K562 (cell line): ENCODE measurements at regions not wholly inside any gene's neighbourhood (a gene's known extent, or its start where the extent isn't known, plus 50 kb on each side); places are given as distances from the start of the nearest gene placed in this dataset.
A peak's percentile ranks its signal among the peaks of the same experiment; 100 is the strongest.

Source experiments
- E4F1 ChIP-seq: fragments of 250-450 bp; sonication (Bioruptor Pico); IDR thresholded peaks from 2 replicates; pipeline ENCODE4 v1.5.0; 2021; ENCODE audit warnings: mild to moderate bottlenecking, borderline replicate concordance
- FOSL1 ChIP-seq: fragments of 200-800 bp; sonication (Bioruptor generic); conservative IDR thresholded peaks from 2 replicates; pipeline ENCODE4 v1.6.1; 2016; ENCODE audit warnings: missing genetic modification characterization, missing compliant biosample characterization
- HCFC1 ChIP-seq: IDR thresholded peaks from 2 replicates; pipeline ENCODE4 v1.6.1; 2012; ENCODE audit warnings: low read depth, low read length, improper control_type of control experiment
- RBFOX2 ChIP-seq: fragments of 200-400 bp; formaldehyde crosslinking; IDR thresholded peaks from 2 replicates; pipeline ENCODE4 v1.6.1; 2017; ENCODE audit warnings: low read depth, mild to moderate bottlenecking, low read length, moderate library complexity
- THRB ChIP-seq: fragments of 450-650 bp; formaldehyde crosslinking; conservative IDR thresholded peaks from 2 replicates; pipeline ENCODE4 v1.4.0; 2022; ENCODE audit warnings: mild to moderate bottlenecking, missing genetic modification characterization
- ZNF316 ChIP-seq: fragments of 450-650 bp; IDR thresholded peaks from 2 replicates; pipeline ENCODE4 v1.6.1; 2016
- ZNF398 ChIP-seq: fragments of 250-450 bp; sonication (Bioruptor Pico); IDR thresholded peaks from 2 replicates; pipeline ENCODE4 v1.8.0; 2021; ENCODE audit warnings: moderate library complexity, mild to moderate bottlenecking, inconsistent platforms

DNA sequence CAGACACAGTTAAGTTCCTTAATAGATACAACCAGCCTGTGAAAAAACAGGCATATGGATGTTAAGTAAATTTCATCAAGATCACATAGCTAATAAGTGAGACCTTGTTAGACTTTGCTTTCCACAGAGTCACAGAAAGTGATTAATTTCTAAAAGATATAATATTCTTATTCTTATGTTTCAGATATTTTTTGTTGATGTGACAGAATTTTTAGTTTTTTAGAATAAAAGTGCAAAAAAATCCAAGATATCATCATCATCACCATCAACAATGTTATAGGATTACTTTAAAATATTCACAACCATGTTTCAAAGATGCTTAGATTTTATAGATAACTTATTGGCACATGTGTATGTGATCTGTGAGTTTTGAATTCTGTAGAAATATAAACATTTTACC is 132.3 kb upstream of the ITGA4 start (continued):
- TF ChIP-seq E4F1 (no peak), RBFOX2 (no peak), FOSL1 (tag) (no peak), ZNF398 (CRISPR knock-in tag) (no peak), THRB (CRISPR knock-in tag) (no peak), ZNF316 (peak; percentile 67), HCFC1 (no peak)
